ENCODE measurements at regions not wholly inside any gene's neighbourhood (a gene's known extent, or its start where the extent isn't known, plus 50 kb on each side); places are given as distances from the start of the nearest gene placed in this dataset.

- H4K20me1 ChIP-seq (ENCODE audit: insufficient read depth, low read length) = no peaks in the 10 kb centered on the region
- TF ChIP-seq EZH2 (IDR thresholded peaks at IDR 0.05; ENCODE audit: borderline replicate concordance, low read length) = no peak
- TF ChIP-seq CTCF (IDR thresholded peaks at IDR 0.05; ENCODE audit: low read length) = no peak
- H3K4me3 ChIP-seq (ENCODE audit: low read depth, low read length, poor library complexity, severe bottlenecking) = no peak overlapping the region
- no peaks in the 10 kb centered on the region for H3K79me2 ChIP-seq (ENCODE audit: insufficient read depth, low read length)
- no peak overlapping the region for H3K9ac ChIP-seq (ENCODE audit: low read length)
- H3K27me3 ChIP-seq (ENCODE audit: insufficient read depth, low read length) = no peaks in the 10 kb centered on the region
- H3K9me3 ChIP-seq (ENCODE audit: low read length) = no peaks in the 10 kb centered on the region
- H3F3A ChIP-seq (ENCODE audit: insufficient read depth, low read length) = no peaks in the 10 kb centered on the region
- H2AFZ ChIP-seq (ENCODE audit: low read length) = no peak overlapping the region
- H3K4me1 ChIP-seq (ENCODE audit: insufficient read depth, low read length, severe bottlenecking) = no peaks in the 10 kb centered on the region
- H3K36me3 ChIP-seq (ENCODE audit: insufficient read depth, low read length) = no peaks in the 10 kb centered on the region
- H3K27ac ChIP-seq (ENCODE audit: low read depth, low read length, poor library complexity, severe bottlenecking) = no peak overlapping the region
- H3K9me2 ChIP-seq (ENCODE audit: low read depth, low read length) = no peaks in the 10 kb centered on the region
- no peak overlapping the region for H3K4me2 ChIP-seq (ENCODE audit: low read length)
Measured at GRCh38 chr11:82671451-82671850, 62.2 kb downstream of the FAM181B start.

- H3F3A ChIP-seq (ENCODE audit: insufficient read depth, low read length) = no peaks in the 10 kb centered on the region
- no peak overlapping the region for H3K9ac ChIP-seq (ENCODE audit: low read length)
- H4K20me1 ChIP-seq (ENCODE audit: insufficient read depth, low read length) = no peaks in the 10 kb centered on the region
- TF ChIP-seq CTCF (IDR thresholded peaks at IDR 0.05; ENCODE audit: low read length) (no peak), EZH2 (IDR thresholded peaks at IDR 0.05; ENCODE audit: borderline replicate concordance, low read length) (no peak)
- H3K4me2 ChIP-seq (ENCODE audit: low read length) = no peak overlapping the region
- no peaks in the 10 kb centered on the region for H3K4me1 ChIP-seq (ENCODE audit: insufficient read depth, low read length, severe bottlenecking)
- H3K36me3 ChIP-seq (ENCODE audit: insufficient read depth, low read length) = no peaks in the 10 kb centered on the region
- no peaks in the 10 kb centered on the region for H3K9me2 ChIP-seq (ENCODE audit: low read depth, low read length)
- no peak overlapping the region for H3K27ac ChIP-seq (ENCODE audit: low read depth, low read length, poor library complexity, severe bottlenecking)
- no peaks in the 10 kb centered on the region for H3K9me3 ChIP-seq (ENCODE audit: low read length)
- H3K79me2 ChIP-seq (ENCODE audit: insufficient read depth, low read length) = no peaks in the 10 kb centered on the region
- H3K4me3 ChIP-seq (ENCODE audit: low read depth, low read length, poor library complexity, severe bottlenecking) = no peak overlapping the region
- H3K27me3 ChIP-seq (ENCODE audit: insufficient read depth, low read length) = no peaks in the 10 kb centered on the region
- H2AFZ ChIP-seq (ENCODE audit: low read length) = no peak overlapping the region
Measured at GRCh38 chr11:82663535-82663934, 70.1 kb downstream of the FAM181B start.

- Histone ChIP-seq H3K9ac (ENCODE audit: low read length) (no peak overlapping the region), H3K27ac (ENCODE audit: low read depth, low read length, poor library complexity, severe bottlenecking) (no peak overlapping the region), H3F3A (ENCODE audit: insufficient read depth, low read length) (no peaks in the 10 kb centered on the region), H3K9me2 (ENCODE audit: low read depth, low read length) (no peaks in the 10 kb centered on the region), H4K20me1 (ENCODE audit: insufficient read depth, low read length) (no peaks in the 10 kb centered on the region), H2AFZ (ENCODE audit: low read length) (no peak overlapping the region), H3K4me3 (ENCODE audit: low read depth, low read length, poor library complexity, severe bottlenecking) (no peak overlapping the region), H3K79me2 (ENCODE audit: insufficient read depth, low read length) (no peaks in the 10 kb centered on the region), H3K27me3 (ENCODE audit: insufficient read depth, low read length) (no peaks in the 10 kb centered on the region), H3K9me3 (ENCODE audit: low read length) (no peaks in the 10 kb centered on the region), H3K36me3 (ENCODE audit: insufficient read depth, low read length) (no peaks in the 10 kb centered on the region), H3K4me1 (ENCODE audit: insufficient read depth, low read length, severe bottlenecking) (no peaks in the 10 kb centered on the region), H3K4me2 (ENCODE audit: low read length) (no peak overlapping the region)
- no peak for TF ChIP-seq EZH2 (IDR thresholded peaks at IDR 0.05; ENCODE audit: borderline replicate concordance, low read length)
- TF ChIP-seq CTCF (IDR thresholded peaks at IDR 0.05; ENCODE audit: low read length) = no peak
Measured at GRCh38 chr11:82653752-82654151, 79.9 kb downstream of the FAM181B start.

Measured in OCI-LY1 (cell line).